HG02970 (cell line): ENCODE measurements at regions not wholly inside any gene's neighbourhood (a gene's known extent, or its start where the extent isn't known, plus 50 kb on each side); places are given as distances from the start of the nearest gene placed in this dataset.

Experiments
- ATAC-seq: cut with Tn5 transposase; IDR thresholded peaks from one replicate; pipeline ENCODE4 v1.9.1; 2021; ENCODE audit warnings: mild to moderate bottlenecking, moderate library complexity, moderate number of reproducible peaks; ENCODE audit not compliant: unreplicated experiment, low FRiP score

- no peak for ATAC-seq
These were observed 368.6 kb upstream of the CPXCR1 start for GRCh38 chrX:88378406-88378805.

GRCh38 chrX:88397551-88397950 is 349.5 kb upstream of the CPXCR1 start:
- no peak for ATAC-seq

- ATAC-seq = no peak
These were observed 331.0 kb upstream of the CPXCR1 start for GRCh38 chrX:88416002-88416401.

- no peak for ATAC-seq
These were observed 330.1 kb upstream of the CPXCR1 start for GRCh38 chrX:88416965-88417364.

- ATAC-seq = no peak
These were observed 323.0 kb upstream of the CPXCR1 start for GRCh38 chrX:88424071-88424470.

GRCh38 chrX:88424541-88424940 is 322.5 kb upstream of the CPXCR1 start:
- ATAC-seq = no peak

DNA sequence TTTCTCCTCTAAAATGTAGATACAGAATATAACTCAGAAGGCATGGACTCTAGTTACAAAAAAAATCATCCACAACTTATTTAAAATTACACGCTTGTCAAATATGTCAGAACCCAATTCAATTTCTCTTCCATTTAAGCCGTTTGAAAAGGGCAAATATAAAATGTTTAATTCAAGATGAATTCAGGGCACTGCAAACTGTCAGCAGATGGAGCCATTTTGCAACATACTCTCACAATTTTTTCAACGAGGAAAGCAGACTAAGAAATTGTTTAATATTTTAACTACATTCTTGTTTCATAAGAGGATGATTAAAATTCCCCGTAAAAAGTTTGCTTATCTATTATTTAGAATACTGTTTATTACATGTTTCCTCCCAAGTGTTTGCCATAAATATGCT is 321.3 kb upstream of the CPXCR1 start:
- no peak for ATAC-seq

DNA sequence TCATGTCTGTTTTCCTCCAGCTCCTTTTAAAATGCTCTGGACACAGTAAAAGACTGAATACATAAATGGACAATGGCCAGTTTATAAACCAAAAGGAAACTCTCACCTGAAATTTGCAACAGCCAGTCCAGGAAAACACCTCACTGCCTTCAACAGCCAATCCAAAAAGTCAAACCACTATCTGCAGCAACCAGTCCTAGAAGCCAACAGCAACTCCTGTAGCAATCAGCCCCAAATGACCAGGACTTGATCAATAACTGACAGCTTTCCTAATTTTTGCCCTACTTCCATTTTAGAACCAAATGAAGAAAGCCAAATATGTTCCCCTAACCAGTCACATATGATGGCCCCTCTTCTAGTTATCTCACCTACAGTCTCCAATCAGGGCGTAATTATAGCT is 309.5 kb upstream of the CPXCR1 start:
- no peak for ATAC-seq

DNA sequence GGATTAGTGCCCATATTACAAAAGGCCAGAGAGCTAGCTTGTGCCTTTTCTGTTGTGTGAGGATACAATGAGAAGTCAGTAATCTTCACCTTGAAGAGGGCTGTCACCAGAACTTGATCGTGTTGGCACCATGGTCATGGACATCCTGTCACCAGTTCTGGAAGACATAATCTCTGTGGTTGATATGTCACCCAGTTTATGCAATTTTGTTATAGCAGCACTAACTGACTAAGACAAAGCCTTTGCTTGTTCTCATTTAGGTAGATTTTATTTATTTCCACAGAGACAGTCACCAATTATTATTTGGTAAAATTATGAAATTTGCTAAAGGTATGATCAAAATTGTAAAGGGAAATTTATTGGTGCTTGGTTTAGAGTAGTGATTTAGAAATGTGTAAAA is 308.8 kb upstream of the CPXCR1 start:
- ATAC-seq = no peak

- ATAC-seq = no peak
These were observed 307.1 kb upstream of the CPXCR1 start for GRCh38 chrX:88439935-88440334.
